Naive thymus-derived CD8-positive, alpha-beta T cell (primary cell): ENCODE measurements at regions not wholly inside any gene's neighbourhood (a gene's known extent, or its start where the extent isn't known, plus 50 kb on each side); places are given as distances from the start of the nearest gene placed in this dataset.

Source experiments
- ATAC-seq, 2 donors: fragments of 150-1000 bp; cut with Tn5 transposase in 1 of 2; sonication (Bioruptor Pico), chemical (Tn5 transposase) in 1 of 2; 1 replicate in 1 of 2; 2 replicates in 1 of 2; pipeline ENCODE4 v1.10.0; 2021; ENCODE audit warnings: mild to moderate bottlenecking in 2 of 2, moderate library complexity in 2 of 2
- POLR2A ChIA-PET: fragments of 350-600 bp; sonication (Branson Sonifier 250); formaldehyde crosslinking; loops from one replicate; lab custom pipeline; 2021; ENCODE audit warnings: antibody characterized with exemption; lab: Charles Lee
- DNase-seq, 10 donors: peaks; one replicate each; pipeline versions ENCODE4 v3.0.0 to v3.0.0-alpha.2; 2020 to 2022
- H3K27ac Mint-ChIP-seq, 10 donors: one replicate each; pipeline ENCODE4 v1.8.0; 2020 to 2022; ENCODE audit warnings: mild to moderate bottlenecking in 10 of 10, mixed read lengths in 10 of 10, moderate library complexity in 4 of 10, inconsistent platforms in 1 of 10
- H3K27me3 Mint-ChIP-seq, 5 donors: one replicate each; pipeline ENCODE4 v1.8.0; 2021 to 2022; ENCODE audit warnings: mixed read lengths in 5 of 5
- H3K36me3 Mint-ChIP-seq, 3 donors: one replicate each; pipeline ENCODE4 v1.8.0; 2020 to 2022; ENCODE audit warnings: mixed read lengths in 3 of 3, mild to moderate bottlenecking in 2 of 3, inconsistent platforms in 1 of 3
- H3K4me1 Mint-ChIP-seq, 4 donors: one replicate each; pipeline ENCODE4 v1.8.0; 2021 to 2022; ENCODE audit warnings: mixed read lengths in 4 of 4
- H3K4me3 Mint-ChIP-seq, 10 donors: one replicate each; pipeline ENCODE4 v1.8.0; 2020 to 2022; ENCODE audit warnings: mild to moderate bottlenecking in 10 of 10, mixed read lengths in 10 of 10, moderate library complexity in 6 of 10, inconsistent platforms in 1 of 10
- H3K9me3 Mint-ChIP-seq, 9 donors: one replicate each; pipeline ENCODE4 v1.8.0; 2020 to 2022; ENCODE audit warnings: mixed read lengths in 9 of 9, mild to moderate bottlenecking in 3 of 9, inconsistent platforms in 1 of 9, moderate library complexity in 1 of 9

DNA sequence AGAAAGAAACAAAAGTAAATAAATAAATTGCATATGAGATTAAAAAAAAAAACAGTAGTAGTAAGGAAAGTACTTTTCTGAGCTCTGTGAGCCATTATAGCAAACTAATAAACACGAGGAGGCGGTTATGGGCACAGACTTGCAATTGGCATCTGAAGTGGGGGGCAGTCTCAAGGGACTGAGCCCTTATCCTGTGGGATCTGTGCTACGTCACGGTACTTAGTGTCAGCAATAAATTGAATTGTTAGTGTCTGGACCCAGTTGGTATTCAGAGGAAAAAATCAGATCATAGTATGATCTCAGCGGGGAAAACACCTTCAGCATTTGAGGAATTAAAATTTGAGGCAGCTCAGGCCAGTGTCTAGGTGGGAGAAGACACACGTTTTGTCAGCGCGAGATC lies 76.6 kb upstream of the TEX51 start:
- Mint-ChIP-seq H3K27me3 (peaks cover 19 to 54% (median 27%) of the 10 kb centered on the region in 5 donors), H3K9me3 (peaks cover 0 to 16% (median 8%) of the 10 kb centered on the region in 9 donors), H3K4me3 (no peak overlapping the region), H3K27ac (peak overlapping the region in 1 of 10 donors; percentile 35), H3K4me1 (no peaks in the 10 kb centered on the region), H3K36me3 (peaks cover 0 to 9% (median 3%) of the 10 kb centered on the region in 3 donors)
- no peak for DNase-seq
- no peak for ATAC-seq
- POLR2A ChIA-PET: no interaction called here

DNA sequence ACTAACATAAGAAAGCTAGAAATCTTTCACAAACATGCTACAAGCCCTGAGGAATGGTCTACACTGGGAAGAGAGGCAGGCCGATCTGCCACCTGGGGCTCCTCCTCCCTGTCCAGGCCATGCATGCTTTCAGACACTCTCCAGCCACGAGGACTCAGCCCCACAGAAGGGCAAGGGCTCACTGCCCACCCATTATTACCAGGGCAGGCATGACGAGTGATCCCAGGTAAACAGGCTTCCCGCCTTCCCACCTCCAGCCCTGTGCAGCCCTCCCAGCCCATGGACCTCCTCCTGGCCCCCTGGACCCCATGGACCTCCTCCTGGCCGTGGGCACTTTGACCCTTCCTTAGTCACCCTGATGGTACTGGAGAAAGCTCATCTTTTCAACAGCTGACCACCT lies 75.8 kb upstream of the TEX51 start:
- H3K4me3 Mint-ChIP-seq: no peak overlapping the region
- ATAC-seq (no peak), DNase-seq (no peak)
- peaks cover 15 to 46% (median 24%) of the 10 kb centered on the region in 5 donors for H3K27me3 Mint-ChIP-seq
- H3K4me1 Mint-ChIP-seq: no peaks in the 10 kb centered on the region
- peaks cover 0 to 8% (median 2%) of the 10 kb centered on the region in 9 donors for H3K9me3 Mint-ChIP-seq
- POLR2A ChIA-PET: no interaction called here
- H3K27ac Mint-ChIP-seq: peak overlapping the region in 1 of 10 donors; percentile 57
- peaks cover 0 to 2% (median 0%) of the 10 kb centered on the region in 3 donors for H3K36me3 Mint-ChIP-seq

DNA sequence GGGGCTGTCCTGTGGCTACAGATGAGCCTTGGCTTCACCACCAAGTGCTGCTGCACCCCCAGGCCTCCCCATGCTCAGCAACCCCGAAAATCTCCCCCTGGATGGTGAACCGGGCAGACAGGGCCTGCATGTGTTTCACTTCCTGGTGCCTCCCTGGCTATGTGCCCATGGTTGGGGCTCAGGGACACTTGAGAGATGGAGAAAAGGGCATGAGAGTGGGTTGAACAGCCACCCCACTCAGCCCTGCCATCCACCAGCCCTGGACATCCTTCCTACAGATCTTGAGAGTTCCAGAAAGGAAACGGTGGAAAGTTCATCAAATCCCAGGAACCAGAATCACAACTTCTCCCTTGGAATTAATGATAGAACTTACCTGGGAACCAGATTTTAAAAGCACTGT lies 74.7 kb upstream of the TEX51 start:
- ATAC-seq (no peak), DNase-seq (no peak)
- Mint-ChIP-seq H3K27ac (no peak overlapping the region), H3K36me3 (no peaks in the 10 kb centered on the region), H3K27me3 (peaks cover 13 to 36% (median 23%) of the 10 kb centered on the region in 5 donors), H3K9me3 (no peaks in the 10 kb centered on the region), H3K4me3 (no peak overlapping the region), H3K4me1 (peaks cover 0 to 2% (median 0%) of the 10 kb centered on the region in 4 donors)
- POLR2A ChIA-PET: no interaction called here

GRCh38 chr2:126824663-126825062 lies 74.0 kb upstream of the TEX51 start:
- H3K27me3 Mint-ChIP-seq: peaks cover 14 to 29% (median 21%) of the 10 kb centered on the region in 5 donors
- H3K27ac Mint-ChIP-seq: no peak overlapping the region
- H3K36me3 Mint-ChIP-seq: no peaks in the 10 kb centered on the region
- H3K9me3 Mint-ChIP-seq: no peaks in the 10 kb centered on the region
- DNase-seq: no peak
- no peak overlapping the region for H3K4me3 Mint-ChIP-seq
- H3K4me1 Mint-ChIP-seq: peaks cover 0 to 2% (median 0%) of the 10 kb centered on the region in 4 donors
- POLR2A ChIA-PET: no interaction called here
- ATAC-seq: no peak

DNA sequence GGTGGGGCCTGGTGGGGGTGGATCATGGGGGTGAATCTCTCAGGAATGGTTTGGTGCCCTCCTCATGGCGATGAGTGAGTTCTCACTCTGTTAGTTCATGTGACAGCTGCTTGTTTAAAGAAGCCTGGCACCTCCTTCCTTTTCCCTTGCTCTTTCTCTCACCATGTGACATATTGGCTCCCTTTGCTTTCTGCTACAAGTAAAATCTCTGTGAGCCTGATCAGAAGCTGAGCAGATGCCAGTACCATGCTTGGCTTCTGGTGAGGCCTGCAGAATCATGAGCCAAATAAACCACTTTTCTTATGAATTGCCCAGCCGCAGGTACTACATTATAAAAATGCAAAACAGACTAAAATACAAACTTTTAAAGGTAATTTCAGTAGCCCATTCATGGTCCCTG lies 73.4 kb upstream of the TEX51 start:
- Mint-ChIP-seq H3K36me3 (no peaks in the 10 kb centered on the region), H3K27ac (no peak overlapping the region), H3K9me3 (no peaks in the 10 kb centered on the region), H3K27me3 (peaks cover 10 to 22% (median 19%) of the 10 kb centered on the region in 5 donors), H3K4me1 (peaks cover 0 to 2% (median 0%) of the 10 kb centered on the region in 4 donors), H3K4me3 (no peak overlapping the region)
- no peak for ATAC-seq
- no peak for DNase-seq
- POLR2A ChIA-PET: no interaction called here

DNA sequence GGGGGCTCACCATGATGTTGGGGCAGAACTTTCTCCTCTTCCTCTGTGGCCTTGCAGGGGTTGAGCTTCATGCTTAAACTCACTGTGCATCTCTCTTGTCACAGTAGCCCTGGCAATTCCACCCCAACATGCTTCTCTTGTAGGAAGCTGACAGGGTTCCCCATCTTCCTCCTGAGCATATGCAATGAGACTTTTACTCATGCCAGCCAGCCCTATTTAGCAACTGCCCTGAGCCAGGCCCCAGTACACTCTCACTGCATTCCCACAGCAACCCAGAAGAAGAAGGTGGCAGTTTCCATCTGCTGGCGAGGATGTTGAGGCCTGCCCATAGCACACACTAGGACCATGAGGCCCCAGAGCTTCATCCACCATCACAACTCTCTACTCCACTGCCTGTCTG lies 72.2 kb upstream of the TEX51 start:
- Mint-ChIP-seq H3K36me3 (no peaks in the 10 kb centered on the region), H3K27ac (no peak overlapping the region), H3K27me3 (peaks cover 5 to 12% (median 11%) of the 10 kb centered on the region in 5 donors), H3K4me1 (peaks cover 0 to 2% (median 0%) of the 10 kb centered on the region in 4 donors), H3K4me3 (no peak overlapping the region), H3K9me3 (no peaks in the 10 kb centered on the region)
- POLR2A ChIA-PET: no interaction called here
- ATAC-seq (no peak), DNase-seq (no peak)

DNA sequence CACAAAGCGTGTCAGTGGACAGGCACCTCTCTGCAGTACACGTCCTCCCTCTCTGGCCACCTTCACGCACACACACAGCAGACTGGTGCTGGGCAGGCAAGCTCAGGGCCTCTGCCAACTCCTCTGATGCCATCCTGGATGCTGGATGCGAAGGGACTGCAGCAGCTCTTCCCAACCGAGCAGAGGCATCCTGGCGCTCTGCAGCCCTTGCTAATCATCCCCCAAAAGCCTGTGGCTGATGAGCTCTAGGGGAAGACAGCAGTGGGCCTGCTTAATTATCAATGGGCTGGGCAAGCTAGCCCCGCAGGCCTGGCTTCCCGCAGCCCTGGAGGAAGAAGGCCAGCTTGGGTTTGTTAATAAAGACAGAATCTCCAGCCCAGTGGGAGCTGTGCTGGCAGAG lies 71.3 kb upstream of the TEX51 start:
- POLR2A ChIA-PET: no interaction called here
- peaks cover 0 to 2% (median 0%) of the 10 kb centered on the region in 4 donors for H3K4me1 Mint-ChIP-seq

GRCh38 chr2:126828051-126828450 lies 70.6 kb upstream of the TEX51 start:
- POLR2A ChIA-PET: no interaction called here
- no peak overlapping the region for H3K4me3 Mint-ChIP-seq
- H3K9me3 Mint-ChIP-seq: no peaks in the 10 kb centered on the region
- no peak for ATAC-seq
- no peaks in the 10 kb centered on the region for H3K36me3 Mint-ChIP-seq
- no peak overlapping the region for H3K27ac Mint-ChIP-seq
- no peak for DNase-seq
- peaks cover 0 to 2% (median 0%) of the 10 kb centered on the region in 4 donors for H3K4me1 Mint-ChIP-seq
- peaks cover 0 to 11% (median 5%) of the 10 kb centered on the region in 5 donors for H3K27me3 Mint-ChIP-seq

More for the DNA sequence above, 71.3 kb upstream of the TEX51 start:
- peak overlapping the region in 1 of 10 donors; percentile 43 for H3K27ac Mint-ChIP-seq
- H3K4me3 Mint-ChIP-seq: no peak overlapping the region
- DNase-seq (no peak), ATAC-seq (no peak)
- H3K36me3 Mint-ChIP-seq: no peaks in the 10 kb centered on the region
- H3K27me3 Mint-ChIP-seq: peaks cover 2 to 11% (median 5%) of the 10 kb centered on the region in 5 donors
- H3K9me3 Mint-ChIP-seq: no peaks in the 10 kb centered on the region

DNA sequence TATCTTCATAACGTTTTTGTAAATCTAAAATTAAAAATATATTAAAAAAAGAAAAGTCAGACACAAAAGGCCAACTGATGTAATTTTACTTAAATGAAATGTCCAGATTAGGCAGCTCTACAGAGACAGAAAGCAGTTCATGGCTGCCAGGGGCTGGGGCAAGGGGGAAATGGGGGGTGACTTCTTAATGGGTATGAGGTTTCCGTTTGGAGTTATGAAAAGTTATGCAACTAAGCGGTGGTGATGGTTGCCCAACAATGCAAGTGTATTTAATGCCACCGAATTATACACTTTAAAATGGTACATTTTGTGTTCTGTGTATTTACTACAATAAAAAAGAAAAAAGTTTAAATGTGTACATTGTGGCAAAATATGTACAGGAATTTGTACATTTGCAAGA lies 70.2 kb upstream of the TEX51 start:
- Mint-ChIP-seq H3K4me1 (peaks cover 0 to 2% (median 0%) of the 10 kb centered on the region in 4 donors), H3K4me3 (no peak overlapping the region), H3K9me3 (no peaks in the 10 kb centered on the region), H3K36me3 (no peaks in the 10 kb centered on the region), H3K27me3 (peaks cover 0 to 8% (median 5%) of the 10 kb centered on the region in 5 donors), H3K27ac (no peak overlapping the region)
- no peak for ATAC-seq
- POLR2A ChIA-PET: no interaction called here
- DNase-seq: no peak

GRCh38 chr2:126831234-126832005 lies 67.3 kb upstream of the TEX51 start:
- no peak for ATAC-seq
- H3K4me1 Mint-ChIP-seq: peaks cover 0 to 2% (median 0%) of the 10 kb centered on the region in 4 donors
- no peaks in the 10 kb centered on the region for H3K36me3 Mint-ChIP-seq
- H3K9me3 Mint-ChIP-seq: no peaks in the 10 kb centered on the region
- no peak overlapping the region for H3K27ac Mint-ChIP-seq
- no peak overlapping the region for H3K4me3 Mint-ChIP-seq
- POLR2A ChIA-PET: no interaction called here
- DNase-seq: no peak
- H3K27me3 Mint-ChIP-seq: peaks cover 0 to 8% (median 5%) of the 10 kb centered on the region in 5 donors

DNA sequence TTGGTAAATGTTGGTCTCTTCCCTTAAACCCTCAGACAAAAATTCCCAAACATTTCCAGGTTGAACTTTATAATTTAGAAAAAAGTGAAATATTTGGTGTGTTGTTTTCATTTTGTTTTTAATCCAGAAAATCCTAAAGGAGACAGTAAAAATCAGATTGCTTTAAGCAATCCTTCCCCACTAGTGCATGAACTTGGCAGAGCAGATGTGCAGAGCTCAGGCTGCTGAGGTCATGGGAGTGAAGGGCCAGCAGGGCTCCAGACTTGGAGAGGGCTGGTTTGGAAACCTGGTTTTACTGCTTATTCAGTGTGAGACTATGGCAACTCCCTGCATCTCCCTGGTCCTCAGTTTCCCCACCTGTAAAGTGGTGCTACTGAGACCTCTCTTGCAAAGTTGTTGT lies 66.7 kb upstream of the TEX51 start:
- Mint-ChIP-seq H3K4me3 (no peak overlapping the region), H3K9me3 (no peaks in the 10 kb centered on the region), H3K4me1 (peaks cover 0 to 2% (median 0%) of the 10 kb centered on the region in 4 donors), H3K27me3 (peaks cover 0 to 5% (median 4%) of the 10 kb centered on the region in 5 donors), H3K36me3 (no peaks in the 10 kb centered on the region), H3K27ac (no peak overlapping the region)
- DNase-seq (no peak), ATAC-seq (no peak)
- POLR2A ChIA-PET: no interaction called here

DNA sequence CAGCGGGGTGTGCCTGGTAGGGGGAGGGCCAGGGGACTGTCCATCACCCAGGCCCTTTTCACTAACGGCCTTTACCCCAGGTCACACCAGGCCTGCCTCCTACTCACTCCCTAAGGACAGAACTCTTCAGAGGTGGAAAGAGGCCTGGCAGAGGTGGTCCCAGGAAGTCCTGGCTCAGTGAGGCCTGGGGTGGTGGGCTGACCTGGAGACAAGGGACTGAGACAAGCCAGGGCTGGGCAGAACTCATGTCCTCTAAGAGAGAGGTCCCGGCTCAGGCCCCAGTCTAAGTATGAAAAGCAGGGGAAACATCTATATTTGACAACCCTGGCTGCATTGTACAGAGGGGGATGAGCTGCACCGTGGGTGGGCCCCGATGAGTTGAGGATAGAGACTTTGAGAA lies 65.9 kb upstream of the TEX51 start:
- Mint-ChIP-seq H3K36me3 (no peaks in the 10 kb centered on the region), H3K27ac (no peak overlapping the region), H3K9me3 (no peaks in the 10 kb centered on the region), H3K4me1 (peaks cover 0 to 2% (median 0%) of the 10 kb centered on the region in 4 donors), H3K27me3 (peaks cover 0 to 5% (median 2%) of the 10 kb centered on the region in 5 donors), H3K4me3 (no peak overlapping the region)
- DNase-seq (no peak), ATAC-seq (no peak)
- POLR2A ChIA-PET: no interaction called here

- ATAC-seq: no peak
- H3K4me1 Mint-ChIP-seq: no peaks in the 10 kb centered on the region
- DNase-seq: no peak
- POLR2A ChIA-PET: no interaction called here
- peaks cover 2 to 9% (median 2%) of the 10 kb centered on the region in 5 donors for H3K27me3 Mint-ChIP-seq
- H3K9me3 Mint-ChIP-seq: no peaks in the 10 kb centered on the region
- H3K27ac Mint-ChIP-seq: no peak overlapping the region
- H3K4me3 Mint-ChIP-seq: no peak overlapping the region
- no peaks in the 10 kb centered on the region for H3K36me3 Mint-ChIP-seq
Measured at GRCh38 chr2:126834006-126834659, 64.6 kb upstream of the TEX51 start.
